Memory B cell (primary cell): ENCODE measurements at regions not wholly inside any gene's neighbourhood (a gene's known extent, or its start where the extent isn't known, plus 50 kb on each side); places are given as distances from the start of the nearest gene placed in this dataset.

Experiments
- ATAC-seq: fragments of 150-1000 bp; cut with Tn5 transposase; 2 replicates; pipeline ENCODE4 v1.10.0; 2021; ENCODE audit warnings: low read depth, mild to moderate bottlenecking, moderate library complexity
- DNase-seq, 2 donors: peaks; one replicate each; pipeline ENCODE4 v3.0.0; 2022; ENCODE audit warnings: low spot score in 2 of 2
- H3K27ac Mint-ChIP-seq: one replicate; pipeline ENCODE4 v1.8.0; 2022; ENCODE audit warnings: mild to moderate bottlenecking, moderate library complexity, mixed read lengths
- H3K27me3 Mint-ChIP-seq: one replicate; pipeline ENCODE4 v1.8.0; 2022; ENCODE audit warnings: mixed read lengths
- H3K36me3 Mint-ChIP-seq: one replicate; pipeline ENCODE4 v1.8.0; 2022; ENCODE audit warnings: mild to moderate bottlenecking, mixed read lengths
- H3K4me1 Mint-ChIP-seq: one replicate; pipeline ENCODE4 v1.8.0; 2022; ENCODE audit warnings: mixed read lengths
- H3K4me3 Mint-ChIP-seq: one replicate; pipeline ENCODE4 v1.8.0; 2022; ENCODE audit warnings: mild to moderate bottlenecking, moderate library complexity, mixed read lengths
- H3K9me3 Mint-ChIP-seq: one replicate; pipeline ENCODE4 v1.8.0; 2022; ENCODE audit warnings: mixed read lengths

GRCh38 chr15:96064351-96064756 lies 266.1 kb upstream of the NR2F2 start:
- no peak for DNase-seq
- no peak for ATAC-seq
- Mint-ChIP-seq H3K36me3 (no peaks in the 10 kb centered on the region), H3K27ac (no peak overlapping the region), H3K4me1 (peaks cover 6% of the 10 kb centered on the region), H3K4me3 (no peak overlapping the region), H3K9me3 (peaks cover 2% of the 10 kb centered on the region), H3K27me3 (peaks cover 2% of the 10 kb centered on the region)

DNA sequence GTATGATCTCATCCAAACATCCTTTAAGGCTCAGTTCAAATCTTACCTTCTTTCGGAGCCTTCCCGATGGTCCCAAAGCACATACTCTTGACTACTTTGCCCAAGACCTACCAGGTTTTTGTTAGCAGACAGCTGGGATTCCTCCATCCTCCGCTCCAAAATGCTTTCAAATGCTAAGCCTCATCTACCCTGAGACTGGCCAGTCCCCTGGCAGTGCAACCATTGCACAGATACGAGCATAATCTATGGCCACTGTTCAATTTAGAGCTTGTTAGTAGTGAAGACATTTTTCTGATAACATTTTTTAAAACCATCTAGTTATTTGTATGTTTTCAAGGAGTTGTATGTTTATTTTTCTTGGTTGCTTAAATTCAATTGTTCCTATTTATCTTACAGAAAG lies 264.4 kb upstream of the NR2F2 start:
- Mint-ChIP-seq H3K36me3 (no peaks in the 10 kb centered on the region), H3K27ac (no peak overlapping the region), H3K4me3 (no peak overlapping the region), H3K27me3 (peaks cover 2% of the 10 kb centered on the region), H3K9me3 (peaks cover 2% of the 10 kb centered on the region), H3K4me1 (no peaks in the 10 kb centered on the region)
- no peak for ATAC-seq
- no peak for DNase-seq

GRCh38 chr15:96066852-96067495 lies 263.5 kb upstream of the NR2F2 start:
- Mint-ChIP-seq H3K4me1 (no peaks in the 10 kb centered on the region), H3K27me3 (peaks cover 2% of the 10 kb centered on the region), H3K36me3 (no peaks in the 10 kb centered on the region), H3K27ac (no peak overlapping the region), H3K9me3 (peaks cover 2% of the 10 kb centered on the region), H3K4me3 (no peak overlapping the region)
- no peak for DNase-seq
- peak; percentile 75 for ATAC-seq

GRCh38 chr15:96067677-96068076 lies 262.8 kb upstream of the NR2F2 start:
- no peak overlapping the region for H3K27ac Mint-ChIP-seq
- no peaks in the 10 kb centered on the region for H3K36me3 Mint-ChIP-seq
- peaks cover 2% of the 10 kb centered on the region for H3K9me3 Mint-ChIP-seq
- H3K27me3 Mint-ChIP-seq, result peaks cover 2% of the 10 kb centered on the region
- H3K4me1 Mint-ChIP-seq, result no peaks in the 10 kb centered on the region
- DNase-seq, result no peak
- H3K4me3 Mint-ChIP-seq, result no peak overlapping the region
- no peak for ATAC-seq

DNA sequence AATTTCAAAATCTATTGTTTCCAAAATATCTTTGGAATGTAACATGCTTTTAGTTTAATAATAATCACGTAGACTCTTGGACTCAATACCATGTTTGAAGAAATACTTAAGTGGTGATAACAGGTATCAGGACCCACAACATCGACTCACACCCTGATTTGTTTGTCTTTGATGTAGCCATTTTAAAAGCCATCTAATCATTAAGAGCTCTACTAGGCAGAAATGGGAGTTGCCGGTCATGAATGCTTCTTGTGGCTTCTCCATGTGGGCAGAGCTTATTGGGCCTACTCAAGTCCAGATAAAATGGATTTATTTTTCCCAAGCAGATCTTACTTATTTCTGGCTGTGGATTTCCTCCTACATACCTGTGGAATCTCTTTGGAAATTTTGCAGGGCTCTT lies 261.6 kb upstream of the NR2F2 start:
- Mint-ChIP-seq H3K4me3 (no peak overlapping the region), H3K27ac (no peak overlapping the region), H3K36me3 (no peaks in the 10 kb centered on the region), H3K27me3 (no peaks in the 10 kb centered on the region), H3K9me3 (no peaks in the 10 kb centered on the region), H3K4me1 (no peaks in the 10 kb centered on the region)
- DNase-seq, result no peak
- no peak for ATAC-seq

- DNase-seq (no peak), ATAC-seq (no peak)
- no peaks in the 10 kb centered on the region for H3K4me1 Mint-ChIP-seq
- H3K4me3 Mint-ChIP-seq, result no peak overlapping the region
- no peak overlapping the region for H3K27ac Mint-ChIP-seq
- no peaks in the 10 kb centered on the region for H3K36me3 Mint-ChIP-seq
- H3K27me3 Mint-ChIP-seq, result no peaks in the 10 kb centered on the region
- no peaks in the 10 kb centered on the region for H3K9me3 Mint-ChIP-seq
These were observed 259.9 kb upstream of the NR2F2 start for GRCh38 chr15:96070636-96071035.

GRCh38 chr15:96072821-96073220 lies 257.7 kb upstream of the NR2F2 start:
- Mint-ChIP-seq H3K27me3 (no peaks in the 10 kb centered on the region), H3K27ac (no peak overlapping the region), H3K4me1 (no peaks in the 10 kb centered on the region), H3K4me3 (no peak overlapping the region), H3K36me3 (no peaks in the 10 kb centered on the region), H3K9me3 (no peaks in the 10 kb centered on the region)
- DNase-seq, result no peak
- ATAC-seq, result no peak

GRCh38 chr15:96073908-96074307 lies 256.6 kb upstream of the NR2F2 start:
- H3K27ac Mint-ChIP-seq, result no peak overlapping the region
- DNase-seq (no peak), ATAC-seq (no peak)
- no peaks in the 10 kb centered on the region for H3K36me3 Mint-ChIP-seq
- no peaks in the 10 kb centered on the region for H3K27me3 Mint-ChIP-seq
- H3K9me3 Mint-ChIP-seq, result peaks cover under 1% of the 10 kb centered on the region
- no peaks in the 10 kb centered on the region for H3K4me1 Mint-ChIP-seq
- H3K4me3 Mint-ChIP-seq, result no peak overlapping the region

DNA sequence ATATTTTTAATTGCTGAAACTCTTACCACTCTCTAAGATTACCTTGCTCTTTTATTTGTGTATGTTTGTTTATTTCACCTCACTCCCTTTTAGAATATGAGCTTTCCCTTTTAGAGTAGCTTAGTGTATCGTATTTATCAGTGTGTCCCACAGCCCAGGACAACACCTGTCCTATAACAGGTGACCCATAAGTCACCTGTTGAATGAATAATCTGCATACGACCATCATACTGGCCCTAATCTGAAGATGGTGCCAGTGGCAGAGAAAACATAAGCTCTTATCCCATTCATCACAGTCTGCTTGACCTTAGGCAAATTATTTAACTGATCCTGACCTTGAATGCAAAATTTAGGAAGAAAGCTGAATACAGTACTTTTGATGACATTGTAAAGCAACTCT lies 254.6 kb upstream of the NR2F2 start:
- H3K36me3 Mint-ChIP-seq, result no peaks in the 10 kb centered on the region
- no peak overlapping the region for H3K4me3 Mint-ChIP-seq
- H3K9me3 Mint-ChIP-seq, result peaks cover 1% of the 10 kb centered on the region
- DNase-seq (no peak), ATAC-seq (no peak)
- no peaks in the 10 kb centered on the region for H3K4me1 Mint-ChIP-seq
- no peaks in the 10 kb centered on the region for H3K27me3 Mint-ChIP-seq
- no peak overlapping the region for H3K27ac Mint-ChIP-seq

DNA sequence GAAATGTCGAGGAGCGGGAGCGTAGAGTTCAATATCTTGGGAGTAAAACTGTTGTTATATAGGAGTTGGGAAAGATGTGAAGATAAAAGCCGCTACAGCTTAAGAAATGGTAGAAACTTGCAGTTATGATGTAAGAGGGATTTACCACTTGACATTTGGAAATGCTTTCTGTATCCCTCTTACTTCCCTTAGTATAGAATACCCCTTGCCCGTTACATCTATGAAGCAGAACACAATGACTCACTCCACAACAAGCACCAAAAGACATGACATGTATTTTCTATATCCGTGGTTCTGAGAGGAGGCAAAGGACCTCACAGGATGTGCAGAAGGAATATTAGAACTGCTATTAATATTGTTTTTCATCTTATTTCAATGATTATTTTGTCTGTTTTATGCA lies 254.2 kb upstream of the NR2F2 start:
- no peak for DNase-seq
- Mint-ChIP-seq H3K4me1 (no peaks in the 10 kb centered on the region), H3K4me3 (no peak overlapping the region), H3K27ac (no peak overlapping the region), H3K27me3 (no peaks in the 10 kb centered on the region), H3K36me3 (no peaks in the 10 kb centered on the region), H3K9me3 (peaks cover 1% of the 10 kb centered on the region)
- ATAC-seq, result no peak

- ATAC-seq (no peak), DNase-seq (no peak)
- peaks cover 1% of the 10 kb centered on the region for H3K9me3 Mint-ChIP-seq
- H3K4me1 Mint-ChIP-seq, result no peaks in the 10 kb centered on the region
- H3K27ac Mint-ChIP-seq, result no peak overlapping the region
- H3K36me3 Mint-ChIP-seq, result no peaks in the 10 kb centered on the region
- no peak overlapping the region for H3K4me3 Mint-ChIP-seq
- H3K27me3 Mint-ChIP-seq, result no peaks in the 10 kb centered on the region
These were observed 251.5 kb upstream of the NR2F2 start for GRCh38 chr15:96079041-96079440.

- no peak for DNase-seq
- Mint-ChIP-seq H3K9me3 (peaks cover 1% of the 10 kb centered on the region), H3K4me1 (no peaks in the 10 kb centered on the region), H3K4me3 (no peak overlapping the region), H3K36me3 (no peaks in the 10 kb centered on the region), H3K27ac (no peak overlapping the region), H3K27me3 (no peaks in the 10 kb centered on the region)
- ATAC-seq, result no peak
These were observed 250.6 kb upstream of the NR2F2 start for GRCh38 chr15:96079882-96080281.

DNA sequence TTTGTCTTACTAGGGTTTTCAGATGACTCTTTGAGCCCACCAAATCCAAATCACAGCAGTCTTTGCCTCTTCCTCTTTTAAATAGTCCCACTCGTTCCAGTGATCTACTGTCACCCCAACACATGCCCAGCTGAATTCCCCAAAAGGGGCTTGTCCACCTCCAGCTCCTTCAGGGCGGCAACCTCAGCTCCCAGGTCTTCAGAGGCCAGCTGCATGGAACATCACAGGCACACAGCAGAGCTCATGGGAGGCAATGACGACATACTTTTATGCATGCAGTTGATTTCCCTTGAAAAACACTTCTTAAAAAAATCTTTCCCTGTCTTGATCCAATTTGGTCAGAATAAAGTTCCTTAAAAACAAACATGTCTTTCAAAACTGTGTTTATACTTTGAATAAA lies 244.3 kb upstream of the NR2F2 start:
- no peaks in the 10 kb centered on the region for H3K4me1 Mint-ChIP-seq
- no peak overlapping the region for H3K27ac Mint-ChIP-seq
- DNase-seq (no peak), ATAC-seq (no peak)
- H3K9me3 Mint-ChIP-seq, result no peaks in the 10 kb centered on the region
- no peaks in the 10 kb centered on the region for H3K36me3 Mint-ChIP-seq
- H3K27me3 Mint-ChIP-seq, result no peaks in the 10 kb centered on the region
- H3K4me3 Mint-ChIP-seq, result no peak overlapping the region

DNA sequence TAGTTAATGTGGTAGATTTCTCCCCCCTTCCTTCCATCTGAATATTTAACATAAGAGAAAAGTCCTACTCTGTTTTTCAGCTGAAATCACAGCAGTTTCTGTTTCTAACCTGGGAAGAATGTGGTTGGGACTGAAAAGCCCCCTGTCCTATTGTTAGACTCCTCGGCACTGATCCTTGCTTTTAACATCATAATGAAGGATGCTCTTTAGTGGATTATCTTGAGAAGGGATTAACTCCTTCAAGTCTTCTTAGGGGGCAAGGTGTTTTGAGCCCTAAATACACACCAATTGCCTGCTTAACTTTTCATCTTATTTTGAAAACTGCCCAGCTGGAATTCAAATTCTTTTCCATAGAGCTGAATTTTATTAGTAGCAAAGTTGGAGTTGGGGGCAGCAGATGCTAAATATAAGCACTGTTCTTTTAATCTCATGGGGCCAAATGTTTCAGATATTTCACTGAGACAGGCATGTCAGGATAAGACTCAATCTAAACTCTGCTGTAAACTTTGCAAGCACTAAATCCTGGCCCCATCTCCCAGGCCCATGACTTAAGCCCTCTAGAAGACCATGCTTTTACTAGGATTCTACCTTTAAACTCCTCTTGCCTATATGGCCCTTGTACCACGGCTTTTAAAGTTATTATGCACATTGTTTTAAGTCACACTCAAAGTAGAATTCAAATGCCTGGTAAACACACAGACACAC lies 243.2 kb upstream of the NR2F2 start:
- Mint-ChIP-seq H3K27me3 (no peaks in the 10 kb centered on the region), H3K4me3 (no peak overlapping the region), H3K27ac (no peak overlapping the region), H3K36me3 (no peaks in the 10 kb centered on the region), H3K4me1 (no peaks in the 10 kb centered on the region), H3K9me3 (no peaks in the 10 kb centered on the region)
- no peak for DNase-seq
- no peak for ATAC-seq

DNA sequence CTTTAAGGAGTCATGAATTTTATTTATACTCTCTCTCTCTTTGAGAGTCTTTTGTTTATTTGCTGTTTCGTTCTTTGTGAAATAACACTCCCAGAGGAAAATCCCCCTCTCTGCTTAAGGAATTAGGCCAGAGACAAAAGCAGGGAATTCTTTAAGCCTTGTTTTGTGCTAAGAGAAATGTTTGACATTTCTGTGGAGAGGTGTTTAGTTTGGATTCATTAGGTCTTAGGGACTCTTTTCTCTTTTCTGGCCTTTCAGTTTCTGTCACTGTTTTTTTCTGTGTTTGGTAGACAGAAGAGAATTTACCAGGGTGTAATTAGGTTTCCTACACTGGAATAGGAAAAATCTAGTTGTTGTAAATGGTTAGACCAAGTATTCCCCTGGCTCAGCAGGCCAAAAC lies 241.8 kb upstream of the NR2F2 start:
- no peak overlapping the region for H3K4me3 Mint-ChIP-seq
- ATAC-seq (no peak), DNase-seq (no peak)
- no peaks in the 10 kb centered on the region for H3K36me3 Mint-ChIP-seq
- no peaks in the 10 kb centered on the region for H3K4me1 Mint-ChIP-seq
- H3K27me3 Mint-ChIP-seq, result no peaks in the 10 kb centered on the region
- no peaks in the 10 kb centered on the region for H3K9me3 Mint-ChIP-seq
- H3K27ac Mint-ChIP-seq, result no peak overlapping the region
